HL-60 (cell line): ENCODE measurements at regions not wholly inside any gene's neighbourhood (a gene's known extent, or its start where the extent isn't known, plus 50 kb on each side); places are given as distances from the start of the nearest gene placed in this dataset.
"Not testable (repeated sequence)": the region's sequence is repeated elsewhere in the genome, so short reads cannot be mapped to it uniquely, and the experiment has no call there.

ENCODE experiments used
- DNase-seq, 2 experiments: peaks; one replicate each; pipeline ENCODE4 v3.0.0-alpha.2; 2010 to 2020; ENCODE audit warnings: low read depth in 1 of 2, low spot score in 1 of 2
- H3K27ac ChIP-seq: fragments of 250-450 bp; sonication (Bioruptor Pico); replicated peaks from 2 replicates; pipeline ENCODE4 v1.5.1; 2020; ENCODE audit warnings: mild to moderate bottlenecking, moderate library complexity
- H3K27me3 ChIP-seq: fragments of 250-450 bp; sonication (Bioruptor Pico); 2 replicates; pipeline ENCODE4 v1.5.1; 2021; ENCODE audit warnings: mild to moderate bottlenecking, moderate library complexity; ENCODE audit not compliant: insufficient read depth, poor library complexity, severe bottlenecking
- H3K4me3 ChIP-seq: replicated peaks from 2 replicates; pipeline ENCODE4 v1.5.1; 2011; ENCODE audit warnings: mild to moderate bottlenecking, control low read depth, low read length; ENCODE audit not compliant: insufficient read depth
- GABPA ChIP-seq: IDR thresholded peaks from 2 replicates; pipeline ENCODE4 v1.6.1; 2012; ENCODE audit warnings: low read depth
- POLR2AphosphoS5 ChIP-seq: IDR thresholded peaks from 2 replicates; pipeline ENCODE4 v1.6.1; 2012; ENCODE audit warnings: low read depth
- REST ChIP-seq: IDR thresholded peaks from 2 replicates; pipeline ENCODE4 v1.6.1; 2012; ENCODE audit warnings: low read depth; ENCODE audit not compliant: insufficient replicate concordance
- SPI1 ChIP-seq: IDR thresholded peaks from 2 replicates; pipeline ENCODE4 v1.6.1; 2012; ENCODE audit warnings: low read depth, mild to moderate bottlenecking, borderline replicate concordance
- TF ChIP-seq, protein P1 (sequence below): IDR thresholded peaks from one replicate; pipeline ENCODE4 v1.5.1; 2011; ENCODE audit warnings: low read length, control low read depth, inconsistent platforms; ENCODE audit not compliant: insufficient read depth

GRCh38 chr3:144491333-144491732, 519.7 kb downstream of the DIPK2A start:
- Histone ChIP-seq H3K27ac (no peak overlapping the region), H3K4me3 (no peak overlapping the region), H3K27me3 (no peaks in the 10 kb centered on the region)
- no peak for DNase-seq
- TF ChIP-seq GABPA: no peak
- TF ChIP-seq REST: no peak
- TF ChIP-seq POLR2AphosphoS5: no peak
- TF ChIP-seq SPI1: no peak
- TF ChIP-seq, protein P1, sequence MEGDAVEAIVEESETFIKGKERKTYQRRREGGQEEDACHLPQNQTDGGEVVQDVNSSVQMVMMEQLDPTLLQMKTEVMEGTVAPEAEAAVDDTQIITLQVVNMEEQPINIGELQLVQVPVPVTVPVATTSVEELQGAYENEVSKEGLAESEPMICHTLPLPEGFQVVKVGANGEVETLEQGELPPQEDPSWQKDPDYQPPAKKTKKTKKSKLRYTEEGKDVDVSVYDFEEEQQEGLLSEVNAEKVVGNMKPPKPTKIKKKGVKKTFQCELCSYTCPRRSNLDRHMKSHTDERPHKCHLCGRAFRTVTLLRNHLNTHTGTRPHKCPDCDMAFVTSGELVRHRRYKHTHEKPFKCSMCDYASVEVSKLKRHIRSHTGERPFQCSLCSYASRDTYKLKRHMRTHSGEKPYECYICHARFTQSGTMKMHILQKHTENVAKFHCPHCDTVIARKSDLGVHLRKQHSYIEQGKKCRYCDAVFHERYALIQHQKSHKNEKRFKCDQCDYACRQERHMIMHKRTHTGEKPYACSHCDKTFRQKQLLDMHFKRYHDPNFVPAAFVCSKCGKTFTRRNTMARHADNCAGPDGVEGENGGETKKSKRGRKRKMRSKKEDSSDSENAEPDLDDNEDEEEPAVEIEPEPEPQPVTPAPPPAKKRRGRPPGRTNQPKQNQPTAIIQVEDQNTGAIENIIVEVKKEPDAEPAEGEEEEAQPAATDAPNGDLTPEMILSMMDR: no peak

GRCh38 chr3:144494651-144495050, 523.0 kb downstream of the DIPK2A start:
- H3K27me3 ChIP-seq, H3K4me3 ChIP-seq, H3K27ac ChIP-seq, DNase-seq: not testable (repeated sequence)

GRCh38 chr3:144496141-144496835, 524.7 kb downstream of the DIPK2A start:
- H3K27ac ChIP-seq: no peak overlapping the region
- TF ChIP-seq, protein P1: no peak
- TF ChIP-seq GABPA (no peak), POLR2AphosphoS5 (no peak), SPI1 (no peak), REST (no peak)
- DNase-seq: no peak
- no peak overlapping the region for H3K4me3 ChIP-seq
- H3K27me3 ChIP-seq: no peaks in the 10 kb centered on the region

DNA sequence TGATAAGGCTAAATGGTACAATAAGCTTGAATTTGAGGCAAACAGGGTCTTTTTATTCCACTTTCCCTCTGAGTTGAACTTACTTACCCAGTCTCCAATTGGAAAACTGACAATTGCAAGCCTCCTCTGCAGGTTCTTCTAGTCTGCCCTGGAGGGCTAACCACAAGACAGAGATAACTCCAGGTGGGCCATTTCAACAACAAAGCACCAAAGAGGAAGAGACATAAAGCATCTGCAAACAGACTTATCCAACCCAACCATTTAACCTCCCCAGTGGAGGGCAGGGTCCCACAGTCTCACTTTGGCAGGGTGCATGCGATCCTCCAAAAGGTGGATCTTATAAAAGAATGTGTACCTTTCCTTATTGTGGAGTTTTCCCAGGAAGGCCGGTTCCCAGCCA, 525.8 kb downstream of the DIPK2A start:
- H3K27ac ChIP-seq: no peak overlapping the region
- TF ChIP-seq REST (no peak), SPI1 (no peak), GABPA (no peak), POLR2AphosphoS5 (no peak)
- TF ChIP-seq, protein P1: no peak
- DNase-seq: no peak
- no peak overlapping the region for H3K4me3 ChIP-seq
- H3K27me3 ChIP-seq: no peaks in the 10 kb centered on the region
